GM12878 (cell line): ENCODE measurements at regions not wholly inside any gene's neighbourhood (a gene's known extent, or its start where the extent isn't known, plus 50 kb on each side); places are given as distances from the start of the nearest gene placed in this dataset.
A peak's percentile ranks its signal among the peaks of the same experiment; 100 is the strongest.

Source experiments
- ATF7 ChIP-seq: fragments of 450-650 bp; IDR thresholded peaks from 2 replicates; pipeline ENCODE4 v1.6.1; 2016; ENCODE audit warnings: low read depth, mild to moderate bottlenecking
- CBX5 ChIP-seq: sonication (generic); IDR thresholded peaks from 2 replicates; pipeline ENCODE4 v1.6.1; 2016; ENCODE audit warnings: low read depth, moderate library complexity, mild to moderate bottlenecking, inconsistent platforms
- IRF5 ChIP-seq: fragments of 450-650 bp; IDR thresholded peaks from 2 replicates; pipeline ENCODE4 v1.6.1; 2017; ENCODE audit warnings: borderline replicate concordance
- LARP7 ChIP-seq: fragments of 450-650 bp; IDR thresholded peaks from 2 replicates; pipeline ENCODE4 v1.6.1; 2017; ENCODE audit warnings: mild to moderate bottlenecking
- MLLT1 ChIP-seq: fragments of 450-650 bp; IDR thresholded peaks from 2 replicates; pipeline ENCODE4 v1.6.1; 2016; ENCODE audit warnings: mild to moderate bottlenecking
- MYC ChIP-seq: IDR thresholded peaks from 2 replicates; pipeline ENCODE4 v1.6.1; 2011; ENCODE audit warnings: mild to moderate bottlenecking, low read length, moderate library complexity, inconsistent platforms; ENCODE audit not compliant: insufficient read depth, insufficient replicate concordance, insufficient read length, severe bottlenecking
- NFIC ChIP-seq: IDR thresholded peaks from 2 replicates; pipeline ENCODE4 v1.6.1; 2012; ENCODE audit warnings: low read depth, mild to moderate bottlenecking, inconsistent platforms, low read length, moderate library complexity
- PML ChIP-seq: IDR thresholded peaks from 2 replicates; pipeline ENCODE4 v1.6.1; 2012; ENCODE audit warnings: low read length, inconsistent platforms
- SMARCA5 ChIP-seq: fragments of 450-650 bp; IDR thresholded peaks from 2 replicates; pipeline ENCODE4 v1.6.1; 2017; ENCODE audit warnings: mild to moderate bottlenecking
- SREBF1 ChIP-seq: IDR thresholded peaks from 2 replicates; pipeline ENCODE4 v1.6.1; 2012; ENCODE audit warnings: mild to moderate bottlenecking, low read length
- SREBF2 ChIP-seq: IDR thresholded peaks from 2 replicates; pipeline ENCODE4 v1.6.1; 2012; ENCODE audit warnings: mild to moderate bottlenecking, low read length
- STAT1 ChIP-seq: fragments of 450-650 bp; conservative IDR thresholded peaks from 2 replicates; pipeline ENCODE4 v1.6.1; 2014; ENCODE audit warnings: antibody characterized with exemption, mild to moderate bottlenecking
- SUPT20H ChIP-seq: IDR thresholded peaks from 2 replicates; pipeline ENCODE4 v1.6.1; 2011; ENCODE audit warnings: low read depth, mild to moderate bottlenecking, low read length, moderate library complexity, borderline replicate concordance; ENCODE audit not compliant: control insufficient read depth
- ZBED1 ChIP-seq: IDR thresholded peaks from 2 replicates; pipeline ENCODE4 v1.6.1; 2016; ENCODE audit warnings: borderline replicate concordance
- ZBTB11 ChIP-seq: fragments of 450-650 bp; formaldehyde crosslinking; IDR thresholded peaks from 2 replicates; pipeline ENCODE4 v1.5.0; 2022; ENCODE audit warnings: mild to moderate bottlenecking, missing genetic modification characterization
- TF ChIP-seq, protein P1 (sequence below): fragments of 450-650 bp; IDR thresholded peaks from 2 replicates; pipeline ENCODE4 v1.6.1; 2017; ENCODE audit warnings: mild to moderate bottlenecking, low read depth, inconsistent platforms; ENCODE audit not compliant: poor library complexity, severe bottlenecking
- TF ChIP-seq, protein P2 (sequence below): fragments of 450-650 bp; IDR thresholded peaks from 2 replicates; pipeline ENCODE4 v1.6.1; 2016; ENCODE audit warnings: mild to moderate bottlenecking
- TF ChIP-seq, protein P3 (sequence below): IDR thresholded peaks from 2 replicates; pipeline ENCODE4 v1.6.1; 2012; ENCODE audit warnings: low read depth, low read length, improper control_type of control experiment

DNA sequence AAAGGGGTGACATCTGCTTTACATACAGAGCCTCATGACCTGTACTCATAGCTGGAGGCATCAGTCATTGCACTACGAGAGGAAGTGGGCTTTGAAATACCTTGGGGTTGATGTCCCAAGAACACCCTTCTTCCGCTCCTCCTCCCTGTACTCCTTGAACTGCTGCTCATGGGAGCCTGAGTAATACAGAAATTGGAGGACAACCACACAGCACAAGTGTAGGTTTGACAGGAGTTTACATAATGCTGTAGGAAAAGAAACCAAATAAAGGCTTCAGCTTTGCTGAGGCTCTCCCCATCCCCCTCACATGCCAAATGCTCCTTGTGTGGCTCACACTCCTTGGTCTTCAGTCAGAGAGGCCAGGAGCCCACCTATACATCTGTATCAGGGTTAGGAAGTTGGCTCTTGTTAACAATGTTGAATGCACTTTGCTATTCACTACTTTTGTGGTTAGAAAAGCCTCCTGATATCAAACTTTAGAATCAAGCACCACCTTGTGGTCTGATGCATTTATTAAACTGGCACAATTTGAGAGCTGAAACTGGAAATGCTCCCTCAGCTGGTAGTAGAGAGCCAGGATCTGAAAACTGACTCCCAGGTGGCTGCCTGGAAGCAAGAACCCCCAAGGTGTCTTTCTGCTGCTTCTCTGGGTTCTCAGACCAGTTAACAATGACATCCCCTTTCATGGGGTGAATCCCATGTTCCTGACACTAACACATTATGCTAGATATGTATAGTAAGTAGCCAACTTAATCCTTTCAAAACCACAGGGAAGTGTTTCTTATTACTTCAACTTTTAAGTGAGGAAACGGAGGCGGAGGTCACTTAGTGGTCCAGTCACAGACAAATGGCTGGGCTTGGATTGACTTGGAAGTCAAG, 56.2 kb upstream of the EDN1 start (continued):
- TF ChIP-seq SREBF1 (no peak), IRF5 (no peak), ATF7 (no peak), SMARCA5 (no peak), ZBED1 (no peak; the same call in 1 of the 2 replicates), PML (no peak), MLLT1 (no peak), SUPT20H (no peak), LARP7 (no peak), ZBTB11 (CRISPR knock-in tag) (no peak), SREBF2 (no peak), NFIC (peak; percentile 73), CBX5 (no peak), MYC (no peak), STAT1 (no peak)
- TF ChIP-seq, protein P1, sequence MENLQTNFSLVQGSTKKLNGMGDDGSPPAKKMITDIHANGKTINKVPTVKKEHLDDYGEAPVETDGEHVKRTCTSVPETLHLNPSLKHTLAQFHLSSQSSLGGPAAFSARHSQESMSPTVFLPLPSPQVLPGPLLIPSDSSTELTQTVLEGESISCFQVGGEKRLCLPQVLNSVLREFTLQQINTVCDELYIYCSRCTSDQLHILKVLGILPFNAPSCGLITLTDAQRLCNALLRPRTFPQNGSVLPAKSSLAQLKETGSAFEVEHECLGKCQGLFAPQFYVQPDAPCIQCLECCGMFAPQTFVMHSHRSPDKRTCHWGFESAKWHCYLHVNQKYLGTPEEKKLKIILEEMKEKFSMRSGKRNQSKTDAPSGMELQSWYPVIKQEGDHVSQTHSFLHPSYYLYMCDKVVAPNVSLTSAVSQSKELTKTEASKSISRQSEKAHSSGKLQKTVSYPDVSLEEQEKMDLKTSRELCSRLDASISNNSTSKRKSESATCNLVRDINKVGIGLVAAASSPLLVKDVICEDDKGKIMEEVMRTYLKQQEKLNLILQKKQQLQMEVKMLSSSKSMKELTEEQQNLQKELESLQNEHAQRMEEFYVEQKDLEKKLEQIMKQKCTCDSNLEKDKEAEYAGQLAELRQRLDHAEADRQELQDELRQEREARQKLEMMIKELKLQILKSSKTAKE, result no peak
- TF ChIP-seq, protein P2, sequence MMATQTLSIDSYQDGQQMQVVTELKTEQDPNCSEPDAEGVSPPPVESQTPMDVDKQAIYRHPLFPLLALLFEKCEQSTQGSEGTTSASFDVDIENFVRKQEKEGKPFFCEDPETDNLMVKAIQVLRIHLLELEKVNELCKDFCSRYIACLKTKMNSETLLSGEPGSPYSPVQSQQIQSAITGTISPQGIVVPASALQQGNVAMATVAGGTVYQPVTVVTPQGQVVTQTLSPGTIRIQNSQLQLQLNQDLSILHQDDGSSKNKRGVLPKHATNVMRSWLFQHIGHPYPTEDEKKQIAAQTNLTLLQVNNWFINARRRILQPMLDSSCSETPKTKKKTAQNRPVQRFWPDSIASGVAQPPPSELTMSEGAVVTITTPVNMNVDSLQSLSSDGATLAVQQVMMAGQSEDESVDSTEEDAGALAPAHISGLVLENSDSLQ, result no peak
- TF ChIP-seq, protein P3, sequence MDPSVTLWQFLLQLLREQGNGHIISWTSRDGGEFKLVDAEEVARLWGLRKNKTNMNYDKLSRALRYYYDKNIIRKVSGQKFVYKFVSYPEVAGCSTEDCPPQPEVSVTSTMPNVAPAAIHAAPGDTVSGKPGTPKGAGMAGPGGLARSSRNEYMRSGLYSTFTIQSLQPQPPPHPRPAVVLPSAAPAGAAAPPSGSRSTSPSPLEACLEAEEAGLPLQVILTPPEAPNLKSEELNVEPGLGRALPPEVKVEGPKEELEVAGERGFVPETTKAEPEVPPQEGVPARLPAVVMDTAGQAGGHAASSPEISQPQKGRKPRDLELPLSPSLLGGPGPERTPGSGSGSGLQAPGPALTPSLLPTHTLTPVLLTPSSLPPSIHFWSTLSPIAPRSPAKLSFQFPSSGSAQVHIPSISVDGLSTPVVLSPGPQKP, result no peak
